HG03159 (cell line): ENCODE measurements at regions not wholly inside any gene's neighbourhood (a gene's known extent, or its start where the extent isn't known, plus 50 kb on each side); places are given as distances from the start of the nearest gene placed in this dataset.

Experiments
- ATAC-seq: cut with Tn5 transposase; IDR thresholded peaks from one replicate; pipeline ENCODE4 v1.9.1; 2021; ENCODE audit warnings: mild to moderate bottlenecking, moderate library complexity; ENCODE audit not compliant: unreplicated experiment

DNA sequence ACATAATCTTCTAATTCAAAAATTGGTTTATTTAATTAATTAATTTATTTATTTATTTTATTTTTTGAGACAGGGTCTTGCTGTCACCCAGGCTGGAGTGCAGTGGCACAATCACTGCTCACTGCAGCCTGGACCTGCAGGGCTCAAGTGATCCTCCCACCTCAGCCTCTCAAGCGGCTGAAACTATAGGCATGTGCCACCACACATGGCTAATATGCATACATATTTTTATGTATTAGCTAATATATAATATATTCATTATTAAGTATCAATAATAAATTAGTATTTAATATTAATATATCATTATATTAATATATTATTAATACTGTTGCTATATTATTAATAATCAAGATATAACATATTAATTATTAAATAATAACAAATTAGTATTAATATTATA lies 406.7 kb downstream of the GPATCH2 start:
- ATAC-seq = no peak

DNA sequence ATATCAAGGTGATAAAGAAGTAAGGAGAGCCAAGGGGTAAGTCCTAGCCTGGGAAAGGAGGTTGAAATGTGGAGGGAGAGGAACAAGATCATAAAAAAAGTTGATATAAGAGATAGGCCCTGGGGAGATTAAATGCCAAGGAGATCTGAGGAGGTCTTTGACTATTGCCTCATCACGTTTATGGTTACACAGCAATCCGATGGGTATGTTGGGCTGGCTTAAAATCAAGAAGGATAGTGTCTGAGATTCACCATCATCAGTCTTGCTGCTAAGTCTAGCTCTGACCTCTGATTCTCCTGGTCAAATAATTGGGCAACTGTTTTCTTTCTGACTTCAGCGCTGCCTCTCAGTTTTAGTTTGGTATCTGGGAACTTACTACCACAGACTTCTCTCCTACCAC lies 416.3 kb downstream of the GPATCH2 start:
- no peak for ATAC-seq

DNA sequence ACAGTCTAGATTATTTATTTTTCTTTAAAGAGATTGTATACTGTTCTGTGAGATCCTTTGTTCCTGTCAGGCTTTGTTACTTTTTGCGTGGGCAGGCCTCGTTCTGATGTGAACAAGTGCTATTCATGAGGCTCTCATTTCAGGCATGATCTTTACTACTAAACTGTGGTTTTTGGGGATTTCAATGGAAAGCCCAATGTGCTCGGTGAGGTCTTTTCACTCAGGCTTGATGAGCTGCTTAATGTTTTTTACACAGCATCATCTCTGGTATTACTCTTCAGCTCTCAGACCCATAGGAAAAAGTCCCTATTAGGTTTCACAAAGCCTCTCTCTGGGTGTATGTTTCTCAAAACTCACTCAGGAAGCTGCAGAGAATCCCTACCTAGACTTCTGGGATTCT lies 419.4 kb downstream of the GPATCH2 start:
- ATAC-seq = no peak

DNA sequence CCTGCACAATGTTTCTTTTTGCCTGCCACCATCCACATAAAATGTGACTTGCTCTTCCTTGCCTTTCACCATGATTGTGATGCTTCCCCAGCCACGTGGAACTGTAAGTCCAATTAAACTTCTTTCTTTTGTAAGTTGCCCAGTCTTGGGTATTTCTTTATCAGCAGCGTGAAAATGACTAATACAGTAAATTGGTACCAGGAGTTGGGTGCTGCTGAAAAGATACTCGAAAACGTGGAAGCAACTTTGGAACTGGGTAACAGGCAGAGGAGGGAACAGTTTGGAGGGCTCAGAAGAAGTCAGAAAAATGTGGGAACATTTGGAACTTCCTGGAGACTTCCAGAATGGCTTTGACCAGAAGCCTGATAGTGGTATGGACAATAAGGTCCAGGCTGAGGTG lies 425.3 kb downstream of the GPATCH2 start:
- ATAC-seq = no peak

DNA sequence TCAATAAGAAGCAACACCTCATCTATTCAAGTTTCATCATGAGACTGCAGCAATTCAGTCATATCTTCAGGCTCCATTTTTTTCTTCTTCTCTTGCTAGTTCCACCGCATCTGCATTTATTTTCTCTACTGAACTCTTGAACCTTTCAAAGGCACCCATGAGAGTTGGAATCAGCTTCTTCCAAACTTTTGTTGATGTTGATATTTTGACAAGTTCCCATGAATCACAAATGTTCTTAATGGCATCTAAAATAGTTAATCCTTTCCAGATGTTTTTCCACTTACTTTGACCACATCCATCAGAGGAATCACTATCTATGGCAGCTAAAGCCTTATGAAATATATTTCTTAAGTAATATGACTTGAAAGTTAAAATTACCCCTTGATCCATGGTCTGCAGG lies 434.3 kb downstream of the GPATCH2 start:
- ATAC-seq = no peak

DNA sequence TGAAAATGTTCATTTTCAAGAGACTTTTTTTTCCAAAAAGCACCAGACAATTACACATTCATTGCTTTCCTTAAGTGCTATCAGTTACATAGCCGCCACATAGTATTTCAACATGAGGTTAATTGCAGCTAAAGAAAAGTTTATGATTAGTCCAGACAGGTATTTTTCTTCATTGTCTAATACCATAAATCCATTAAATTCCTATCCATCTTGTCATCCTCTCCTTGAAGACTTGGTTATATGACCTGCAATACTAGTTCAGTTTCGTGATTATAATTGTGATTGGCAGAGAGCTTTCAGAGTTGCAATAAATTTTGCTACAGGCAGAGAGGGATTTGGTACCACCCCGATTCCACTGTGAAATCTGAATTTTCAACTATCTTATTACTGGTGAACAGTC lies 437.7 kb downstream of the GPATCH2 start:
- ATAC-seq = no peak

DNA sequence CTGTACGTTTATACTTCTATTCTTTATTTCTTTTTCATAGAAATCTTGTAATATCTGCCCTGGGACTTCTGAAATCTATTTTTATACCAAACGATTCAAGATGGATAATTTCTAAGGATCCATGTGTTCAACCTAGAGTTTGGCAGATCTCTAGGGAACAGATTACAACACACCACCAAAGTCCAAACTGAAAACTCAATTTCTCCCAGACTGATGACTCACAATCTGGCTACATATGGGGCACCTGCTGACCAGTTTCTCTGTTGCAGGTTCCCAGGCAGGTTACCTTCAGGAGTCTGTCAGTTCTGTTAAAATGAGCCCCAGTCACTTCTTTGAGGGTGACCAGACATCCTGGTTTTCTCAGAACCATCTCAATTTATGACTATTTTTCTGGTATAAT lies 439.4 kb downstream of the GPATCH2 start:
- ATAC-seq = no peak

DNA sequence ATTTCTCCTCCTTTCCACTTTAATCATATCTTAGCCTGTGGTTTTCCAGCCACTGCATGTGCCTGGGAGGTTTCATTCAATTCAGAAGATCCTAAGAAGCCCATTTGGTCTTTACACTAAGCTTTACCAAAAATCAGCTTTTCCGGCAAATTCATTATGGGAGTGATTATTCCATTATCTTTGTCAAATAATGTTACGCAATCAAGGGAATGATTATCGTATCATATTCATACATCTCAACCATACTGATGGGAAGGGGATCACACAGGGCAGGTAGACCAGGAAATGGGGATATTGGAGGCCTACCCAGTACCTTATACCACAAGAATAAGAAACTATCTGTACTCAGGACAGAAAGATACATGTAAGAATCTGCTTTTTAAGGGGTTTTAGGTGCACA lies 440.5 kb downstream of the GPATCH2 start:
- no peak for ATAC-seq

DNA sequence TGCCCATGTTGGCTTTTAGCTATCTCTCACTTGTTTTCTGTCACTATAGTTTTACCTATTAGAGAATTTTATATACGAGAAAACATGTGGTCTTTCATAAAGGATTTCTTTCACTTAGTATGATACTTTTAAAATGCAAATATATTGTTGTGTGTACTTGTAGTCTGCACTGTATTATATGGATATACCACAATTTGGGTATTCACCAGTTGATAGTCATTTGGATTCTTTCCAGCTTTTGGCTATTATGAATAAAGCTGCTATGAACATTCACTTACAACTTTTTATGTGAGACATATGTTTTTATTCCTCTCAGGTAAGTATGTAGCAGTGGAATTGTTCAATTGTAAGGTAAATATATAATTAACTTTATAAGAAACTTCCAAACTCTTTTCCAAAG lies 441.5 kb downstream of the GPATCH2 start:
- no peak for ATAC-seq

DNA sequence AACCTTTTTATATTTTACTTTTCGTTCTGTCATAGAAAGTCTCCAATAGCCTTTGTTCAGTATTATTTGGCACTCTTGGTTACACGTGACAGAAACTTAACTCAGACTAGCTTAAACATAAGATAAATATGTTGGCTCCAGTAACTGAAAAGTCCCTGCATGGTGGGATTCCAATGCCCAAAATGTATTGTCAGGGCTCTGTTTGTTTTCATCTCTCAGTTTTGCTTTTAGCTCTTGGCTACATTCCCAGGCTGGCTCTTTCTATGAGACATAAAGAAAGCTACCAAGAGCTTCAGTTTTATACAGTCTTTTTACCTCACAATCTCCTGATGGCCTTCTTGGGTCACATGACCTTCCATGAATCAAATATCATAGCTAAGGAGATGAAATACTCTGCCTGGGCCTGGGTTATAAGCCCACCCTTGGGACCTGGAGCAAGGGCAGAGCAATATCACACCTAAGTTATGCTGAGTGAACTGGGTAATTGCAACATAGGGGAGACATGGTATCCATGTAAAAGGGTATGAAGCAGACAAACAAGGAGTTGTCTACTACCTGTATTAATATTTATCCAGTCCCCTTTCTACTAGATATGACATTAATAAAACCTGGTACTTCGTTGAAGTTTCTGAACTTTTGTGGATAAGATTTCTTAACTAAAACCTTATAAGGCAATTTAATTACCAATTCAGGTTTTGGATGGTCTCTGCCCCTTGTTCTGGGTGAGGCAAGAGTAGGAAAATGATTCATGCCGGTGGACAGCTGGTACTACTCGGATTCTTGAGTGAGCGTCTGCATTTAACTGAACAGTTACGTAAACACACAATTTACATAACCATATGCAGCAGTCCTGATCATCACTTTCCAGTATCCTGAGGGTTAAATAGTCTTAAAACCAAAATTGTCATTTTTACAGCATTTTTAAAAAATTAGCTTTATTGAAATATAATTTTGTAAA lies 442.3 kb downstream of the GPATCH2 start:
- no peak for ATAC-seq

DNA sequence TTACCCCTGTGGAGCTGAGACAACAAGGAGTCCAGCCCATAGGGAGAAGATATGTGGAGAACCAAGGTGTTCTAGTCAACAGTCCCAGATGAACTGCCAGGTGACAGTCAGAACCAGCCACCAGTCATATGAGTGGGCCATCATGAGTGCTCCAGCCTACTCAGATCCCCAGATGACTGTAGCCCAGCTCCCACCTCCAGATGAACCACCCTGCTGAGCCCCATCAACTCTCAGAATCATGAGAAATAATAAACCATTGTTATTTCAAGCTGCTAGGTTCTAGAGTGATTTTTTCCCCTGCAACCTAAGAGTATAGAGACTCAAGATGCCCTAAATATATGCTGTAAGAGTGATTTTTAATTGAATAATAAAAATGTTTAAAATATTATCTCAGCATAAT lies 444.2 kb downstream of the GPATCH2 start:
- no peak for ATAC-seq

DNA sequence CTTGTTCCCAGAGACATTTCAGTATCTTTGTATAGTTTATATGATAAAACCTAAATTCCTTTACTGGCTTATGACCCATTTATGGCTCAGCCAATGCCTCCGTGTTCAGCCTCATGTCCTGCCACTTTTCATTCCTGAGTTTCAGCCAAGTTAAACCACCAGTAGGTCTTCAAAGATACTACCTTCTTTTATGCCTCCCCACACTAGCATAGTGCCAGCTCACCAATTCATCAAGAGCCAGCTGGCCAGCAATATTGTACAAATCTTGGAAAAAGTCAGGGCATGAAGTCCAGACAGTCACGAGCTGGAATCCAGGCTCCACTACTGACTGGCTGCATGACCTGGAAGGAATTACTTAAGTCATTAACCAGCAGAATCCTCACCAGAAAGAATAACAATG lies 446.0 kb downstream of the GPATCH2 start:
- no peak for ATAC-seq

DNA sequence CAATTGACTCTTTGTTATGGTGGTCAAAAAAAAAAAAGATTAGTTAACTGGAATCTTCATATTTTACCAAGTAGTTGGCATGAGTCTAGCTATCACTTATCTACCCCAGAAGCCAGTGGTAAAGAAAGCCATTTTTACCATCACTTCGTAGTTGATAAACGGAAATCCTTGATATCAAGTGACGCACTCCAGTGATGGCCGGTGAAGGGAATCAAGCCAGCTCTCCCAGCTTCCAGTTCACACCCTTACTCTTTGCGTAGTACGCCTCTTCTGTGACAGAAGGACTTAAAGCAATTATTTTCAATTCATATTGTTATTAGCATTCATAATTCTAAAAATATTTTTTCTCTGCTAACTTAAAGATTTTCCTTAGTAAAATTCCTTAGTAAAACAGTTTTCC lies 447.9 kb downstream of the GPATCH2 start:
- ATAC-seq = no peak

DNA sequence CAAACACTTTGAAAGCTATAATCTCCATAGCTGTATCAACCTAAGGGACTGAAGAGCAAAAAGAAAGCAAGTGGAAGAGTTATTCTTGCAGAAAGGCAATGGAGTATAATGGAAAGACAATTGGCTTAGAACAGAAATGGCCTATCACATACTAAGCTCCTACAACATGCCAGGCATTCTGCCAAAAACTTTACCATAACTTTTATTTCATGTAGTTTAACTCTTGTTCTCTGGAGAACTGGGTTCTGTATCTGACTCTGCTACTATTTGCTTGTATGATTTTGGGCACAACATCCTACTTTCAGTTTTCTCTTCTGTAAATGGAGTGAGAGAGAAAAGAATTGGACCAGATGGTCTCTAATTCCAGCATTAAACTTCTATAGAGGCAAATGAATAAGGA lies 449.1 kb downstream of the GPATCH2 start:
- ATAC-seq = no peak

DNA sequence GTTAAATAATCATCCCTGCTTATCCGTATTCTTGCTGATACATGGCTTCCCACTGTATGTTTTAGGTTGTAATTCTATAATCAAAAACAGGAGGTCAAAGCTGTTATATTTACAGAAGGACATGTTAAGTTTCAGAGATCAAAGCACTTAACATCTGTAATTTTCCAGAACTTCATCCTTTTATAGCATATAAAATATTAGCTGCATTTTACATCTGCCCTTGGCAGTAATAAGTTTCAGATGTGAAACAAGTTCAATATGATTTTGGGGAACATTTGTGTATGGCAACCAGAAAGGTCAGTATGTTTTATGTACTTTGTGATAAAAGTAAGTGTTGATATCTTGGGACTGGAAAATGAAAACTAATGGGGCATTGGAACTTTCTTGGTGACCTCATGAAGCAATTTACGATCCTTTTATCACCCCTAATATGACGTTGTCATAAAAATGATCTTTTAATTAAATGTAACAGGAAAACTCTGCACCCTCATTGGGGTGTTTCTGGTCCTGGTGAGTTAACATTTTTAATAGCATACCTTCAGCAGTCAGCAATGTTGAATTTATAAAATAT lies 449.6 kb downstream of the GPATCH2 start:
- ATAC-seq = no peak

DNA sequence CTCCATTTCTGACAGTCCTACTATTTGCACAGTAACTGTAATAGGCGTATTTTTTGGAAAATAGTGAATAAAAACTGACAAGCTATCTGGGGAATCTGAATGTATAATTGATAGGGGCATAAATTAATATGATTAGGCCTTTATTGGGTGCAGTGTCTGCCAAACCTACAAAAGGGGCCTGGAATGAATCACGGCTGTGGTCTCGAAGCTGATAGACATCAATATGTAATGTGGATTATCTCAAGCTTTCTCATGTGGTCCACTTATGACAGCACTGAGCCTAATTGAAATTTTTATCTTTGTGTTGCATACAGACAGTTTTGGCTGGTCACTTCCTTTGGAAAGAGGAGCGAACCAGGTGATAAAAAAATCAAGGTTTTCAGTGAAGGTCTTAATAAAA lies 450.4 kb downstream of the GPATCH2 start:
- ATAC-seq = no peak

DNA sequence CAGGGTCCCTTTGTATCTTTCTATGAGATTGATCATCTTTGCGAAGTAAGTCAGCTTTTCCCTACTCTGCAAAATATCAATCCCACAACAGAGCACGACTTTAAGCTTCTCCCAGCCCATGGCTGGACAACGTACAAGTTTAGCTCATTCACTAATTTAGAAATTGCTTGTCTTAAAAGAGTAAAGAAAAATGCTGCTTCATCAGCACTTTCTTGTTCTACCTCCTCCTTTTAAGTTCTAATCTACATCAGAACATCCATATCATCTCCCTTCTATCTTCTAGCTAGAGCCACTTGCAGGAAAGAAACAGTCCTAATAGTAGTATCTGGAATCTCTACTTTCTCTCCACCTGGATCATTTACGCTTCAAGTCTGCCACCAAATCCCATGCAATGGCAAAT lies 441.2 kb upstream of the ESRRG start:
- no peak for ATAC-seq

DNA sequence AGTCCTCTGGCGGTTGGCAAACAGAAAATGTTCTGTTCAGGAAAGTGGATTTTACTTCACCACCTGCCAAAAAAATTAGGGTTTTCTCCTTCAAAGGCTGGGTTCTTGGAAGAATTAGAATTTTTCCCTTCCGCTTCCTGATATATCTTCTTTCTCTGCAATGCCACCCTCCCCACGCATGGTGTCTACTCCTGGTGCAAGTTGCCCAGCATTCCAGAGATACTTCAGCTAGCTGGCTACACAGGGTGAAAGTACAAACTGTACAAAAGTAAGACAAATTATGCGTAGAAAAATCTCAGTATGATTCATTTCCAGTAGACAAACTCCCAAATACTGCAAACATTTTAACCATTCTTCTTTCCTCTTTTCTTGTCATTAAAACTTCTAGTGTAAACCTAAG lies 430.1 kb upstream of the ESRRG start:
- ATAC-seq = no peak

DNA sequence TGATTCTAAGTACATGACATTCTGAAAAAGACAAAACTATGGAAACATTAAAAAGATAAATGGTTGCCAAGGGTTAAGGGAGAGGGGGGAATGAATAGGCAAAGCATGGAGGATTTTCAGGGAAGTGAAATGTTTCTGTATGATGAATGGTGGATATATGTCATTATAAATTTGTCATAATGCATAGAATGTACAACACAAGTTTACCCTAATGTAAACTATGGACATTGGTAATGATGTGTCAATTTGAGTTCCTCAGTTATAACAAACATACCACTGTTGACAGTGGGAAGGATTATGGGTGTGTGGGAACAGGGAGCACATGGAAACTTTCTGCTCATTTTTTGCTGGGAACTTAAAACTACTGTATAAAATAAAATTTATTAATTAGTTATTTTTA lies 427.1 kb upstream of the ESRRG start:
- no peak for ATAC-seq

DNA sequence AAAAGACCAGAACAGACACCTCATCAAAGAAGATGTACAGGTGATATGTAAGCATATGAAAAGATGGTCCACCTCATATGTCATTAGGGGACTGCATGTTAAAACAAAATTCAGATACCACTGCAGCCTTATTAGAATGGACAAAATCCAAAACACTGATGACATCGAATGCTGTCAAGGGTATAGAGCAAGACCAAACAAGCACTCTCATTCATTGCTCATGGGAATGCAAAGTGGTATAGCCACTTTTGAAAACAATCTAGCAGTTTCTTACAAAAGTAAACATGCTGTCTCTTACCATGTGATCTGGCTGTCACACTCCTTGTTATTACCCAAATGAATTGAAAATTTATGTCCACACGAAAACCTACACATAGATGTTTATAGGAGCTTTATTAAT lies 426.6 kb upstream of the ESRRG start:
- ATAC-seq = no peak

DNA sequence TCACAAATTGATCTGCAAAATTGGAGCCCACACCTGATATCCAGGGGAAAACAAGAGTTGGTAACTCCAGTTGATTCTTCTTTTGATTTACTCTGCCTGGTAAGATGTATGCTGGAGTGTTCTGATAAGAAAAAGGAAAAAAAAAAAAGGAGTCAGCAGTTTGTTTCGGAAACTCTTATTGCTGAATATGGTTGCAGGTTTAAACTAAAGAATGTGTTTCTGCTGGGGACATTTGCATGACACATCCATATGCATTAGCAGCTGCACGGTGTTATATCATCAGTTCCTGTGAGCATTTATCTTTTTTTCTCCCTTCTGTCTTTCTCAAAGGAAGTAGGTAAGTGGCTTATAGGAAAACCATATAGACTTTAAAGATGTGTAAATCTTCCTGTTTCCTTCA lies 418.5 kb upstream of the ESRRG start:
- no peak for ATAC-seq

DNA sequence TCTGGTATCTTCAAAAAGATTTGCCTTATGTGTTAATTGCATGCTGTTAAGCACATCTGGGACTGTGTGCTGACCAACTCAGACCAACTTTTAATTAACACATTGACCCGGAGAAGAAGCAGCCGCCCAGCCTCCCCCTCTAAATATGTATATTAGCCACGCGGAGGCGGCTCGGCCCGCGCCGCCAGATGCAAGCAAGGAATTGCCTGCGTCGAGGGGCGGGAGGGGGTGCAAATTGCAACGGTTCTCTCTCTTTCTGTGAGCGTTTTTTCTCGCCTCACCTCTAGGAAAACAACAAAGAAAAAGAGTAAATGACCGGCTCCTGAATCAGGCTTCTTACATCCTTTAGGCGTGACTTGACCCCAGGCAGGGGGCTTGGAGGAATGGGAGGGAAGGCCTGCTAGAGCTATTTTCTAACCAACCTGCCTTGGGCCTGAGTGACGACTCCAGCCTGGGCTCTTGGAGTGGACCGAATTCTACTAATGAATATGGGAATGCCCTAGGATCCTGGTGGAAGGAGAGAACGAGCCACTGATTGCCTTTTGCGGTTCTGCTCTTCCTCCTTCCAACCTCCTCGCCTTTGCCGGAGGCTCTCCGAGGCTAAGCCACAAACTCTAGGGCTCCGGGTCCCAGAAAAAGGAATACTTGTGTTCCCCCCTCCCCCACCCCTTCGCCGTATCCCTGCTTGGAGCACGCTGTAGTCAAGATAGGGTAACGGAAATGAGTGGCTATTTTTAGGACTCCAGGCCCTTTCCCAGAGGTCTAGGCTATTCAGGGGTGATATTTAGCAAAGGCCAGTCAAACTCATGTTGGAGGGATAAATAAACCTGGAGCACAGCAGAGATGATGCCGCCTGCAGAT lies 417.0 kb upstream of the ESRRG start:
- no peak for ATAC-seq
